ENCODE measurements at regions not wholly inside any gene's neighbourhood (a gene's known extent, or its start where the extent isn't known, plus 50 kb on each side); places are given as distances from the start of the nearest gene placed in this dataset.
A peak's percentile ranks its signal among the peaks of the same experiment; 100 is the strongest.

GRCh38 chr2:146927080-146927711 lies 917.6 kb upstream of the ACVR2A start:
- peak; percentile 3 for DNase-seq

- no peak for DNase-seq
Measured at GRCh38 chr2:146918280-146918679, 926.5 kb upstream of the ACVR2A start.

GRCh38 chr2:146917431-146918042 lies 927.3 kb upstream of the ACVR2A start:
- DNase-seq, result no peak

- DNase-seq, result no peak
Measured at GRCh38 chr2:146916914-146917313, 927.9 kb upstream of the ACVR2A start.

GRCh38 chr2:146913476-146913875 lies 931.4 kb upstream of the ACVR2A start:
- DNase-seq, result no peak

GRCh38 chr2:146912536-146912935 lies 932.3 kb upstream of the ACVR2A start:
- no peak for DNase-seq

- no peak for DNase-seq
Measured at GRCh38 chr2:146908776-146909175, 936.1 kb upstream of the ACVR2A start.

GRCh38 chr2:146898083-146898482 lies 946.7 kb upstream of the ACVR2A start:
- DNase-seq, result no peak

- DNase-seq, result no peak
Measured at GRCh38 chr2:146894514-146894913, 950.3 kb upstream of the ACVR2A start.

- no peak for DNase-seq
Measured at GRCh38 chr2:146893500-146894041, 951.3 kb upstream of the ACVR2A start.

GRCh38 chr2:146890491-146890890 lies 954.3 kb upstream of the ACVR2A start:
- no peak for DNase-seq

- no peak for DNase-seq
Measured at GRCh38 chr2:146879882-146880281, 964.9 kb upstream of the ACVR2A start.

GRCh38 chr2:146874260-146874658 lies 970.6 kb upstream of the ACVR2A start:
- DNase-seq, result no peak

GRCh38 chr2:146873646-146874259 lies 971.1 kb upstream of the ACVR2A start:
- DNase-seq, result no peak

GRCh38 chr2:146873056-146873455 lies 971.8 kb upstream of the ACVR2A start:
- DNase-seq, result no peak

- no peak for DNase-seq
Measured at GRCh38 chr2:146870691-146871090, 974.1 kb upstream of the ACVR2A start.

GRCh38 chr2:146869328-146869727 lies 975.5 kb upstream of the ACVR2A start:
- DNase-seq, result no peak

- DNase-seq, result no peak
Measured at GRCh38 chr2:146868051-146868450, 976.8 kb upstream of the ACVR2A start.

- no peak for DNase-seq
Measured at GRCh38 chr2:146867477-146867986, 977.3 kb upstream of the ACVR2A start.

GRCh38 chr2:146853741-146854444 lies 990.9 kb upstream of the ACVR2A start:
- no peak for DNase-seq

GRCh38 chr2:146852661-146853060 lies 992.2 kb upstream of the ACVR2A start:
- DNase-seq, result no peak

GRCh38 chr2:146850746-146851145 lies 994.1 kb upstream of the ACVR2A start:
- DNase-seq, result no peak

- no peak for DNase-seq
Measured at GRCh38 chr2:146847846-146848245, 997.0 kb upstream of the ACVR2A start.
